ENCODE measurements at regions not wholly inside any gene's neighbourhood (a gene's known extent, or its start where the extent isn't known, plus 50 kb on each side); places are given as distances from the start of the nearest gene placed in this dataset.

DNA sequence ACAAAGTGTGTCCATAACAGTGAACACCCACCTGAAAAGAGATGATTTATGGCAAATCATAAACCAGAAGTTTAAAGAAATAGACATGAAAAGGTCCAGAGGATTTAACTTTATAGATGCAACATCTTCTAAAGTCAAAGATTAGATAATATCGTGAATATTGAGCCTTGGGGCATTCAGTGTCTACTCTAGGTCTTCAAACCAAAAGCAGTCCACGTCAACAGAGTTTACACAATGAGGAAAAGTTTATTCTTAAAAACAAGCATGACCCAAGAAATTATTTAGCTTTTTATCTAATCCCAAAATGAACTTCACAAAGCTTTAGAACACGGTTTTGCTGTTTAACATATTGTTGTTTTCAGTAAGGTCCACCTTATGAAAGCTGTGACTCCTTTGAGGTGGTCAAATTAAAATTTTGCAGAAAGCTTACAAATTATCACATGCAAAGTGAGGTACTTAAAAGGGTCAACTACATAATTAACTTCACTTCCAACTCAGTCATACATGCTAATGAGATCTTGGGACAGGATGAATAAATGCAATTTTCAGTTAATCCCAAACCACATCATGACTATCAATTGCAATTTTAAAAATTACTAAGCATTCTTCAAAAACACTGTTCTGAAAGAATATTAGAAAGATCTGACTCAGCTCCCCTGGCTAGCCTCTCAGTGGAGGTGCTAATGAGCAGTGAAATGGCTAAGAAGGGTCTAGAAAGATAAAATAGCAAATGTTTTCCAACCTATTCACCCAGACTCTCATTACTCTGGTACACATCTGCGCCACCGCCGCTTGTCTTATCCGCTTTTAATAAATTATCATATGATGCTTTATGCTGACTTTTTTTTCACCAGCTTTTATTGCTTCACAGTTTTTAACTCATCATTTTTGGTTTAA lies 92.4 kb upstream of the WDR17 start:
- intact Hi-C loops (cut with micrococcal nuclease), result no loop called here
- POLR2A ChIA-PET, result no interaction called here
- Histone ChIP-seq H3K4me2 (ENCODE audit: insufficient read depth, low read length) (no peak overlapping the region), H4K20me1 (replicated peaks; ENCODE audit: control insufficient read depth, extremely low read depth, insufficient read depth, low read length) (no peaks in the 10 kb centered on the region), H3K36me3 (ENCODE audit: control insufficient read depth in 2 of 2, extremely low read depth in 1 of 2, insufficient read depth in 2 of 2, low read length in 2 of 2) (no peaks in the 10 kb centered on the region), H2AFZ (ENCODE audit: low read depth, low read length) (no peak overlapping the region), H3K27ac (ENCODE audit: insufficient read depth, low read depth, low read length) (no peak overlapping the region), H3K4me3 (replicated peaks in 1 of 3; ENCODE audit: insufficient read depth in 1 of 3, low read depth in 1 of 3, low read length in 3 of 3) (no peak overlapping the region), H3K9ac (replicated peaks; ENCODE audit: extremely low read depth, insufficient read depth, low read length) (no peak overlapping the region), H3K4me1 (ENCODE audit: control insufficient read depth, extremely low read depth, insufficient read depth, low read length) (no peaks in the 10 kb centered on the region), H3K9me3 (replicated peaks; ENCODE audit: control insufficient read depth, insufficient read depth, low read length) (no peaks in the 10 kb centered on the region), H3K79me2 (ENCODE audit: control insufficient read depth, insufficient read depth, low read length) (no peaks in the 10 kb centered on the region), H3K9me1 (replicated peaks; ENCODE audit: control insufficient read depth, extremely low read depth, insufficient read depth, low read length) (no peaks in the 10 kb centered on the region), H3K27me3 (ENCODE audit: control insufficient read depth in 2 of 2, insufficient read depth in 2 of 2, low read length in 2 of 2) (no peaks in the 10 kb centered on the region)
- BruUV-seq (replicated peaks), result no TSS peak
- no peak for FAIRE-seq
- dilution Hi-C loops (cut with MboI; ENCODE audit: extremely low pct_ligation_motif_present, low sequenced_read_pairs), result no loop called here
- TF ChIP-seq JUN (IDR thresholded peaks at IDR 0.05; ENCODE audit: borderline replicate concordance, insufficient read depth, insufficient read length, low read depth), result no peak
- DNase-seq (ENCODE audit: low read depth, low spot score), result no peak
- CTCF ChIA-PET, result no interaction called here

DNA sequence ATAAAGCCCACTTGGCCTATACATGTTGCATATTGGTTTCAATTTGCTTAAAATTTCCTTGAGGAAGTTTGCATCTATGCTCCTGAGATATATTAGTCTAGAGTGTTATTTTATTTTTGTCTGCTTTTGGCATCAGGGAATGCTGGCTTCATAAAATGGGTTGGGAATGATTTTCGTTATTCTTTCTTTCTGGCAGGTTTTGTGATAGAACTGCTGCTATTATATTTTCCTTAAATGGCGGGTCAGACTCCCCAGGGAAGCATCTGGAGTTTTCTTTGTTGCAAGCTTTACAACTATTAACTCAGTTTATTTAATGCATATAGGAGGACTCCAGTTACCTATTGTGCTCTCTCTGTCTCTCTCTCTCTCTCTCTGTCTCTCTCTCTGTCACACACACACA lies 82.0 kb upstream of the WDR17 start:
- no peaks in the 10 kb centered on the region for H4K20me1 ChIP-seq (replicated peaks; ENCODE audit: control insufficient read depth, extremely low read depth, insufficient read depth, low read length)
- no peak overlapping the region for H2AFZ ChIP-seq (ENCODE audit: low read depth, low read length)
- no TSS peak for BruUV-seq (replicated peaks)
- dilution Hi-C loops (cut with MboI; ENCODE audit: extremely low pct_ligation_motif_present, low sequenced_read_pairs), result no loop called here
- H3K4me1 ChIP-seq (ENCODE audit: control insufficient read depth, extremely low read depth, insufficient read depth, low read length), result no peaks in the 10 kb centered on the region
- H3K27me3 ChIP-seq (ENCODE audit: control insufficient read depth in 2 of 2, insufficient read depth in 2 of 2, low read length in 2 of 2), result no peaks in the 10 kb centered on the region
- no peak for DNase-seq (ENCODE audit: low read depth, low spot score)
- H3K27ac ChIP-seq (ENCODE audit: insufficient read depth, low read depth, low read length), result no peak overlapping the region
- no peaks in the 10 kb centered on the region for H3K36me3 ChIP-seq (ENCODE audit: control insufficient read depth in 2 of 2, extremely low read depth in 1 of 2, insufficient read depth in 2 of 2, low read length in 2 of 2)
- FAIRE-seq, result no peak
- CTCF ChIA-PET, result no interaction called here
- no peak for TF ChIP-seq GATA2 (IDR thresholded peaks at IDR 0.05; ENCODE audit: insufficient read depth, insufficient read length, low read depth, low read length)
- no peak for TF ChIP-seq JUN (IDR thresholded peaks at IDR 0.05; ENCODE audit: borderline replicate concordance, insufficient read depth, insufficient read length, low read depth)
- no peak for TF ChIP-seq MYC (IDR thresholded peaks at IDR 0.05; ENCODE audit: low read depth, low read length)
- no peak for TF ChIP-seq POLR2A (IDR thresholded peaks at IDR 0.05; ENCODE audit: low read depth, low read length)
- TF ChIP-seq FOS (IDR thresholded peaks at IDR 0.05; ENCODE audit: borderline replicate concordance, insufficient read depth, low read length), result no peak
- no peak for TF ChIP-seq POLR2AphosphoS5 (IDR thresholded peaks at IDR 0.05; ENCODE audit: insufficient read depth, low read depth, low read length)
- no peaks in the 10 kb centered on the region for H3K79me2 ChIP-seq (ENCODE audit: control insufficient read depth, insufficient read depth, low read length)
- H3K9me3 ChIP-seq (replicated peaks; ENCODE audit: control insufficient read depth, insufficient read depth, low read length), result no peaks in the 10 kb centered on the region
- H3K4me3 ChIP-seq (replicated peaks in 1 of 3; ENCODE audit: insufficient read depth in 1 of 3, low read depth in 1 of 3, low read length in 3 of 3), result no peak overlapping the region
- no peak overlapping the region for H3K9ac ChIP-seq (replicated peaks; ENCODE audit: extremely low read depth, insufficient read depth, low read length)
- H3K9me1 ChIP-seq (replicated peaks; ENCODE audit: control insufficient read depth, extremely low read depth, insufficient read depth, low read length), result no peaks in the 10 kb centered on the region
- POLR2A ChIA-PET, result no interaction called here
- no peak overlapping the region for H3K4me2 ChIP-seq (ENCODE audit: insufficient read depth, low read length)
- intact Hi-C loops (cut with micrococcal nuclease), result no loop called here
